ENCODE measurements at regions not wholly inside any gene's neighbourhood (a gene's known extent, or its start where the extent isn't known, plus 50 kb on each side); places are given as distances from the start of the nearest gene placed in this dataset.

DNA sequence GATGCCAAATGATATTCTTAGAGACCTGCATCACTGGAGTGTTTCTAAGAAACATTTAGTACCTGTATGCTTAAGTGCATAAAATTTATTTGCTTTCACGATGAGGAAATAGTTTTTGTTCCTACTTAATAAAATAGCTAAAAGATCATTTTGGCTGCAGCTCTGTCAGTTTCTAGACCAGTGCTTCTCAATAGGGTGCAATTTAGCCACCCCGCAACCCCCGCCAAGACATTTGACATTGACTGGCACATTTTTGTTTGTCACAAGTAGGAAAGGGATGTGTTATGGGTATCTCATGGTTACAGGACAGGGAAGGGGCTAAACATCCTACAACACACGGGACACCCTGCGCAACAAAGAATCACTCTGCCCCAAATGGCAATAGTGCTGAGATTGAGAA is 335.7 kb upstream of the HSF2 start:
- no peak for DNase-seq (ENCODE audit: low spot score)

DNA sequence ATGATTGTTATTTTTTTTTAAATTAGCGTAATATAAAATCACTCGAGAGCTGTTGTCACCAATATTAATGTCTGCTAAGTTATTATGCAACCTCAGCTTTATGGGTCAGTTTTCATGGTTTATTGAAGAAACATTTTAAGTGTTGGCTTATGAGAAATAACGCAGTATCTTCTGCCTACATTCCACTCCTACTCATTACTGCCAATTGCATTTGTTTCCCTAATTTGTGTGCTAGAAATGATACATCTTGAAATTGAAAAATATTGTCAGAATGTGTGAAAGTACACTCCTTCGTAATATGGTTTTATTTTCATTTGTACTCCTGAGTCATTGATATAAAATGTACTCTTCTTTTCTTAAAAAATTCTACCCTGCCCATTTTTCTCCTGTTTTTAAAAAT is 333.3 kb upstream of the HSF2 start:
- no peak for DNase-seq (ENCODE audit: low spot score)

DNA sequence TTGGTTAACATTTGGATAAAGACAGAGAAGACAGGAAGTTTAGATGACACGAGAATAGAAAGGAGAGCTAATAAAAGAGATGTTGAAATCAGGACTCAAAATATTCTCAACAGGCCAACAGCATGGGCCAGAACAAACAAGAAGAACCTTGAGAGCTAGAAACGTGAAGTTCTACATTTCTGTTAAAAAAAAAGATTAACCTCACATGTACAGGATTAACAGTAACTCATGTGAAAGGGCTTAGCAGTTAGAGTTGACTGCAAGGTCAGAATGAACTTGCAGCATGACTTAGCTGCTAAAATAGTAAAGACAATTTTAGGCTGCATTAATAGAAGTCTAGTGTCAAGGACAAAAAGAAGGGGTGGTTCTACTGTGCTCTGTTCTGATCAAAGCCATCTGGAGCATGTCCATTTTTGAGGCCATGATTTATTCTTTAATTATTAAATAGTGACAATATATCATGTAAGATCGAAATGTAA is 331.1 kb upstream of the HSF2 start:
- DNase-seq (ENCODE audit: low spot score), result no peak

DNA sequence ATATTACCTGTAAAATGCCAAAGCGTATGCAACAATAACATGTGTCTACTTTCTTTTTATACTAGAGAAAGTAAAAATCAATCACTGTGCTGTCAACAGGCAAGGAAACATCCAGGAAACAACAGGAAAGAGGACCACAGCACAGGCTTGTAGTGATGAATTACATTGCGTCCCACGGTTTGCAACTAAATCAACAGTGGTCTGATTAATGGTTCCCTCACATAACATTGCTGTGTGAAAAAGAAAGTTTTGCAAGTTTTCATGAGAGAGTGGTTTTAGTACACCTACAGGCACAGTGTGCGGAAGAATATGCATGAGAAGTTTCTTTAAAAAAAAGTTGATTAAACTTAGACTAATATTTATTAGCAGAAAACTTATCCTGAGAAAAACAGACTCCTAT is 329.5 kb upstream of the HSF2 start:
- no peak for DNase-seq (ENCODE audit: low spot score)

DNA sequence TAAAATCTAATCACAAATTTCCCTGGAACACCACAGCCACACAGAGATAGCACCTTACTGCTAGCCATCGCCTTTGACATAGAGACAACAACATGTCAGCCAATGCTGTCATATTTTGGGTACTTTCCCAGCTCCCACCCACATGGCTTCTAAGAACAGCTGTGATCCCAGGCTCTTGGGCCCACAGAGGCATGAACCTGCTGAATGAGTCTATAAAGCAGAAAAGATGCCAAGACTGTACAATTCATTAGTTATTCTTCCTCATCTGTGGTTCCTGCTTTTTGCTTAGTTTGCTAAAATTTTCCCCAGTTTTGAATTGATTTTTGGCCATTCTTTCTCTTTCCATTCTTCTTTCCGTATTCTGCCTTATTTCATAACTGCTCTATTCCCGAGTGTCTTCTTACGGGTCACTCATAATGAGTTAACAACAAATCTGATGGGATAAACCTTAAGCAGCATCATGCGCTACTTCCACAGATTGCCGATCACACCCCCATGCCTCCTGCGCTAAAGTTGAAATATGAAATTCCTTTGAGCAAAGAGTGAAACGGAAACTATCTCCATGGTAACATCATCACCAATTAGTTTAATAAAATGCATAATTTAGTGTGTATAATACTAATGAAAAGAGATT is 327.3 kb upstream of the HSF2 start:
- no peak for DNase-seq (ENCODE audit: low spot score)

DNA sequence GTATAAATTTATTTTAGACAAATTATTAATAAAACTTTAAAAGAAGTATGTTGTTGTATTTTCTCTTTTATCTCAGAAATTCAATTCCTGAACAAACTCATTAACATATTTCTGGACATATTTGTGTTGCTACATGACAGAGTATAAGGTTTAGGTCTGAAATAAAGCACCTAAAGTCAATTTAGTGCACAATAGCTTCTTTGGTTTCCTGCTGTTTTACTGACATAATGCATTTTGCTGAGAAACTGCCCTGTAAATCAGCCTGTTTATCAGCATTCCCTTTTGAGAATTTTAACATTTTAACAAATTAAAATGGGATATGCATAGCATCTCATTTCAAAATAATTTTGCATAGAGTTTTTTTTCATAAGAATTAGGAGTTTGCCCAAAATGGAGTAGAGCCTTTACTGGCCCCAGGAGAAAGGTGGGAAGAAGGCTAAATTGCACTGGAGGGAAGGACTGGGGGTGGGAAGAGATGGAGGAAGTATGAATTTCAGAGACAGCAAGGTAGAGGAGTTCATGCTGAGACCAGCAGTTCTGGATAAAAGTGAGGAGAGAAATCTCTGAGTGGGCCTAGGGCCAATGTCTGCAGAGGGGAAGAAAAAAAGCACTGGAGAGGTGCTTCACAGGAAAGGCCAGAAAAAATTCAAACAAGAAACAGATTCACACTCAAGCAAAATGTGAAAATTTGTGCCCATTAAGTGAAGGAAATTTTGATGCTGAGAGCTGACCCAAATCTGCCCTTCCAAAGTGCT is 324.2 kb upstream of the HSF2 start:
- DNase-seq (ENCODE audit: low spot score), result no peak

DNA sequence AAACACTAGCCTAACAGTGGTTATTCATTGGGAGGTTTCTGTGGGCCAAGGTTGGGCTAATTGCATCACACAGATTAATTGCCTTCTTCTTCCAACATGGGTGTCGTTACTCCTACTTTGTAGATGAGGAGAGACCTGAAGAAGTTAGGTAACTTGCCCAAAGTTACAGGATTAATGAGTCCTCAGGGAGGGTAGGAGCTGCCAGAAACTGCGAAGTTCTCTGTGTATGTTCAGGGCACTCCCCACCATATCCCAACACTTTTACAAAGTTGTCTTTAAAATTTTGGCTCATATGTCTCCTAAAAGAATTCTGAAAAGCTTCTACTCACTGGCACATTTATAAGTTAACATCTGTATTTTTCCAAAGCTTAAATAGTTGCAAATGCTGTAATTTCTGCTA is 323.5 kb upstream of the HSF2 start:
- DNase-seq (ENCODE audit: low spot score), result no peak

DNA sequence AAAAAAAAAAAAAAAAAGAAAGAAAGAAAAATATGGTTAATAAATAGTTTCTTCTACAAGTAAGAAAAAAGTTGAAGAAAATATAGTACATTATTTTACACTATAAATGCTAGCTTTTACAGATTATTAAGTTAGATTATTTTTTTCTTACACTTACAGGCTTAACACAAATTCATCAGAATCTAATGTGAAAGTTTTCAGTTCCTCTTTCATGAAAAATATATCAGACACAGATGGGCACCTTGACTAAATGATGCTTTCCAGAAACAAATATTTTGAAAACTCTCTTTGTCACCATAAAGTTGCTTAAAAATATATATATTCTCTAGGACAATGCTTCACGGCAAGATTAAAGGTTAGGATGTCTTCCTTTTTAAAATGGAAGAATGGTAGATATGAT is 321.8 kb upstream of the HSF2 start:
- DNase-seq (ENCODE audit: low spot score), result no peak

DNA sequence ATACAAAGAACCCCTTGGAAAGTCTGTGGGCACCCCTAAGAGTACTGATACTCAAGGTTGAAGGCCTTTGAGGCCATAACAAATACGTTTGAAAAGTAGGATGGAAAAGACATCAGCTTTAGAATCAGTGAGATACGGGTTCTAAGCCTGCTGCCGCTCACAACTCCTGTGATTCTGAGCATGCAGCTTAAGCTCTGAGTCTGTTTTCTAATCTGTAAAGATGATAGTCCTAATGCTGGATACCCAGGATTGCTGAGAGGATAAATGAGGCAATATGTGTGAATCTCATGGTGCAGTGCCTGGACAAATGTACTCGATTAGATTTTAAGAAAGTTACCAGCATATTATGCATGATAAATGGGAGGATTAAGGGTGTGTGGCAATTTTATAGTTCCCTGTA is 321.0 kb upstream of the HSF2 start:
- DNase-seq (ENCODE audit: low spot score), result no peak

DNA sequence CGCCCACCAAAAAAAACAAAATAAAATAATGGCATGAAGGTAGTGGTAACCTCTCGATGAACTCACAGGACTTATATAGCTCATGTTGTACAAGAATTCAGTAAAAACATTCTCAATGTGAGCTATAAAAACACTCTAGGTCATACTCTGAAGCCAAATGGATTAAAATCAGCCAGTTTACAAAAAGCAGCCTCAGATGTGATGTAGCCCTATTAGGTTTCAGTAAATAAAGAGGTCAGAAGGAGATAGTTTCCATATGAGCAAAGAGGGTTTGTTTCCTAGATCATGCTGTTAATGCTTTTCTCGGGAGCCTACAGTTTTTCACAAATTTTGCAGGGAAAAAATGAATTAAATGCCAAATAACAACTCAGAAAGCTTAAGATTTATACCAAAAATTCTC is 319.5 kb upstream of the HSF2 start:
- no peak for DNase-seq (ENCODE audit: low spot score)

DNA sequence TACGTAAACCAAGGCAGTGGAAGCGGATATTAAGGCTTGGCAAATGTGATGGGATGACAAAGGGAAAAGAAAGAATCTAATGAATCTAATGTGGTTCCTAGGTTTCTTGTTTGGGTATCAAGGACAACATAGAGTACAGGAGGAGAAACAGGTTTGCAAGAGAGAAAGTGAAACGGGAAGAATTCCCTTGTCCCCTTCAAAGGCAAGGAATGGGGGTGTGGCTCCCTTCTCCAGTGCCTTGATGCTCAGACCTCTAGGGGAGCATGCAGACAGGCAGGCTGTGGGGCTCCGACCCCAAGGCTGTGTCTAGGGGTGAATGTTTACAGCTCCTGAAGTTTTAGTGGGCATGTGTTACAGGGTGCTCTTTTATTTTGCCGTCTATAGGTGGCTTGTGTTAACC is 317.5 kb upstream of the HSF2 start:
- DNase-seq (ENCODE audit: low spot score), result no peak

DNA sequence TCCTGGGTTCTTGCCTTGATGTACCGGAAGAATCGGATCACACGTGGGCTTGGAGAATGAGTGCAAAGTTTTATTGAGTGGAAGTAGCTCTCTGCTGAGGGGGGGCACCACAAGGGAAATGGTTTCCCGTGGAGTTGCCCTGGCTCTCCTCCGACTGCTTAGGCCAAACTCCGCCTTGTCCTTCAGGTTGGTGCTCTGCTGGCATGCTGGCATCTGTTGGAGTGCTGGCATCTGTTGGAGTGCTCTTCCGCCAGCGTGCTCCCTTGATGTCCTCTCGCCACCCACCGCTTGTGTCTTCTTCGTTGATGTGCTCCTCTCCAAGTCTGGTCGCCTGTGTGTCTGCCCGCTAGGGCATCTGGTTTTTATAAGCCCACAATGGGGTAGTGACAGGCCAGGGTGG is 317.1 kb upstream of the HSF2 start:
- DNase-seq (ENCODE audit: low spot score), result no peak

DNA sequence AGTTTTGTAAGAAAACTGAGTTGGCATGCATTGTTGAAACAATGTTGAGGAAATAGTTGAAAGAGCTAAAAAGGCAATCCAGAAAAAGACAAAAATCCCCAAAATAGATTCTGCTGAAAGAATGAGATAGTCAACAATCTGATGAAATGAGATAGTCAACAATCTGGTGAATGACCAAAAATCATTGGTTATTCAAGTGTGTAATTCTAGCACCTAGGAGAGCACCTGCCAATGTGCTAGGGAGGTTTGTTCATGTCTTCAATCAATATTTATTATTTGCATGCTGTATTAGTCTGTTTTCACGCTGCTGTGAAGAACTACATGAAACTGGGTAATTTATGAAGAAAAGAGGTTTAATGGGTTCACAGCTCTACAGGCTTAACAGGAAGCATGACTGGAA is 307.1 kb upstream of the HSF2 start:
- DNase-seq (ENCODE audit: low spot score), result no peak

DNA sequence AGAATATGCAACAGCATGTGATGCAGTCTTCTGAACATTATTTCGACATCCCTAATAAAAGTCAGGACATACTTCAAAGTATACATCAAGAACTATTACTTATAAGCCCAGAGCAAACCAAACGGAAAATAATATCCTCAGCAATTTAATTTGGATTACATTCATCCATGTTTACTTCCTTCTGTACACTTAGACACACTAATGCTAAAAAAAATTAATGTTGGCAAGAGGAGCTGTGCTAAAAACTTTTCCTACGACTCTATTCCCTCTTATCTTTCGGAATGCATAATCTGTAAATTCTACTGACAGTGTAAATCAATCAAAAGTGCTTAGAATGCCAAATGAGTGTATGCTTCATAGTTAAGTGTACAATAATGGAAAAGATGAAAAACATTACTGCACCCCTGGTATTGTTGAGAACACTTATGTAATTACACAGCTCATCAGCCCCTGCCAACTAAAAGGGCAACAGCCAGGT is 301.2 kb upstream of the HSF2 start:
- DNase-seq (ENCODE audit: low spot score), result no peak

DNA sequence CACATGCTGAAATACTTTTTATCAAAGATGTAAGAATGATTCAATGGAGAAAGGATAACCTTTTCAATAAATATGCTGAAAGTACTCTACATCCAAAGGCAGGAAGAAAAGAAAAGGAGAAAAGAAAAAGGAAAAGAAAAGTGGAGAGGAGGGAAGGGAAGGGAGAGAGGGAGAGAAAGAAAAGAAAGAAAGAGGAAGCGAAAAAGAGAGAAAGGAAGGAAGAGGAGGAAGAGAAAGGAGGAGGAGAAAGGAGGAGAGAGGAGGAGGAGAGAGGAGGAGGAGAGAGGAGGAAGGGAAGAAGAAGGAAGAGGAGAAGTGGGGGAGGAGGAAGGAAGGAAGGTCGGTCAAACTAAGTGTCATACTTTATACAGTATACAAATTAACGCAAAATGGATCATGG is 297.4 kb upstream of the HSF2 start:
- no peak for DNase-seq (ENCODE audit: low spot score)

DNA sequence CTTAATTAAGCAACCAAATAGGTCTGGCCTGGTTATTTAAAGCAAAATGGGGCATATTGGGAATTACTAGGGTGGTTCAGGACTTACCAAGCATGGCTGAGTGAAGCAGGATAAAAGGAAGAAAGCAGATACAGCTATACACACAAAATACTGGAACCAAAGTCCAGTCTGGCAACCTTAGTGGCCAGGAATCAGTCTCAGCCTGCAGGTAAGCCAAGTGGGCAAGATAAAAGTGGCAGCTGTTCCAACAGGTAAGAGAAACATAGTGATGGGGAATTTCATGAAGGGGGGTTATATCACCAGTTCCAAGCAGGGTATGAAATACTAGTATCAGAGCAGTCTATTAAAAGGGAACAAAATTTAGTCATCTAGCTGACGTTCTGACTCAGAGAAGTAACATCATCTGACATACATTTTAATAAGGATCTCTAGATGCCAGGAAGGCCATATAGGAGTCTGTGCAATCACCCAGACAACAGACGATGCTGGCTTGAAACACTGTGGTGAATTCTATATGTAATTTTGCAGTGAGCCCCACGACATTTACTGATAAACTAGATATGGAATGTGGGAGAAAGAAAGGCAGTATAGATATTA is 292.1 kb upstream of the HSF2 start:
- no peak for DNase-seq (ENCODE audit: low spot score)

DNA sequence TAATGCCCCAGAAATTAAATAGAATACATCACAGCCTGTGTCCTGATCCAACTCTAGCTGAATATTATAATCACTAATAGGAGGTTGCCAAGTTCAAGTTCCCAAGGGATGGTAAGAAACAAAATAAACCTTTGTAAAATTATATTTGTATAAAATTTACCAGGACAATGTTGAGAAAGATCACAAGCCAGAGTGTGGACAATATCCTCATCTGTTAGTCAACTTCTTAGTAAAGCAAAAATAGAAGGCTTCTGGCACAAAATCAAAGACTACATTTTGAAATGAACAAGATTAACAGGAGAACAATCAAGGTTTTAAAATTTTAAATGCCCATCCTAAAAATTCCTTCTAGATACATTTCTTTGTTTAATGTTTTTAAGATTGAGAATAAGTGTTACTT is 290.4 kb upstream of the HSF2 start:
- DNase-seq (ENCODE audit: low spot score), result no peak

DNA sequence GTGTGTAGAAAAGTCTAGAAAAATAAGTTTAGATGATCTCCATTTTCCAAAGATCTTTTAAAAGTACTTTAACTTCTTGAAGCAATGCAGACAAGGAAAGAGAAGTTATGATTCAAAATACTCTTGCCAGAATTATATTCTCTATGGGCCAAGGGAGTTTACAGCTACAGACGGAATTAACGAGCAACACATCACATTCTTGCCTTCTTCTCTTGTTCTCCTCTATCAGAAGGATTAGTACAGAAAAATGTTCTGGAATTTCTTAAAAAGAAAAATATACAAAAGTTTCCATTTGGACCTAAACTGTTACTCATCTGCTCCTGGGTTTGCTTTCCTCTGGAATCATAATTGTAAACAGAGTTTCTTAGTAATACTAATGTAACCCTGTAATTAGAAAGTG is 284.7 kb upstream of the HSF2 start:
- no peak for DNase-seq (ENCODE audit: low spot score)

DNA sequence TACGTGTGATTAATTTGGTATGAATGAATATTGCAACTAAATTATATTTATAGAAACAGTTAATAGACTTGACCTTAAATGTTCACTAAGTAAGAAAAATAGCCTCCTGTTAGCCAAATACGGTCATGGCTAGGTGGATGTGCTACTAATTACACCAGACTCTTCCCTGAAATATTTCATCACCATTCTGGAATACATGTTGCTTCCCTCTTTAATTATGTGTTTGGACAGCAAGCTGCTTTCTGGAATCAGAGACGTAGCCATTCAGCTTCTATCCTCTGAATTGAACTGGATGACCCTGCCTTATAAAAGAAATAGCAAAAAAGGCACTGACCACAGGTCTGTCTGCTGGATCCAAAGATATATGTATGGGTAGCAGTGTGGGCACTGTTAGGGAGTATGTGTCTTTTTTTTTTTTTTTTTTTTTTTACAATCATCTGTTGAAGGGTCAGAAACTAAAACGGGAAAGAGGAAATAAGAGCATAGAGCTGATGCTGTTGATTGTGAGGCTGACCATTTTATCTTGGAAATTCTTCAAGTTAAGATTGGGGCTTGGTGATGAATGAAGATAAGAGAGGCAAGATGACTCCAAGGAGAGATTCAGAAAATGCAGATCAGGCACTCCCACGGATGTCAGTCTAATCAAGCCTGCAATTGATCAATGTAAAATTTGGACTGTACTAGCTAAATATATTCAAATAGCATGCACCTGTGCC is 283.2 kb upstream of the HSF2 start:
- DNase-seq (ENCODE audit: low spot score), result no peak

DNA sequence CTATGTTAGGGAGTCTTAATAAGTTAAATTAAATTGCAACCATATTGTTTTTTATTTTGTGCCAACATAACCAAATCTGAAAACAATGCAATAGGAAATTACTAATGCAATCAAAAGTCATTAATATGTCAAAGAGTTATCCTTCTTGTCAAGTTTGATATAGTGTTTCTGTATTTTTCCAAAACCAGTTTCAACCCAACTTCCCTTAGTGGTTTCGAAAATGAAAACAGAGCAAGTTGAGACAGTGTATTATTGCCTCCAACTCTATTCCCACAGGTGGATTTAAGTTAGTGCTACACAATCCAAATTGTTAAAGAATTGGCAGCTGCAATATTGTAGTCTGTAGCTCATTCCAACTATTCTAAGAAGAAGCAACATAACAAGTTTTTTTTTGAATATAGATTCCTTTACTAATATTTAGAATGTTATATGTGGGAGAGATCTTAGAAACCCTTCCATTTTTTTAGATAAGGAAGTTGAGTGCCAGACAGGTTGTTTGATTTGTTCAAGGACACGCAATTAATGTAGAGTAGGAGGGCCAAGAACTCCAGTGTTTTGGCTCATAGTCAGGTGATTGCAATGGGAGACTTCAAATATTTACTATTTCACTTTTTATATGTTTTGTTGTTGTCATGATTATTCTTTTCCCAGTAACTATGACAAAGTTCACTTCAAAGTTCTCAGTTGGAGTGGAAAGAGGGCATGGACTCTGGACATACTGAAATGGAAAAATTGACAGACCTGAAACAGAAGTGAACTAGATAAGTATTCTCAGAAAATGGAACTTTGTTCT is 282.4 kb upstream of the HSF2 start:
- DNase-seq (ENCODE audit: low spot score), result no peak

DNA sequence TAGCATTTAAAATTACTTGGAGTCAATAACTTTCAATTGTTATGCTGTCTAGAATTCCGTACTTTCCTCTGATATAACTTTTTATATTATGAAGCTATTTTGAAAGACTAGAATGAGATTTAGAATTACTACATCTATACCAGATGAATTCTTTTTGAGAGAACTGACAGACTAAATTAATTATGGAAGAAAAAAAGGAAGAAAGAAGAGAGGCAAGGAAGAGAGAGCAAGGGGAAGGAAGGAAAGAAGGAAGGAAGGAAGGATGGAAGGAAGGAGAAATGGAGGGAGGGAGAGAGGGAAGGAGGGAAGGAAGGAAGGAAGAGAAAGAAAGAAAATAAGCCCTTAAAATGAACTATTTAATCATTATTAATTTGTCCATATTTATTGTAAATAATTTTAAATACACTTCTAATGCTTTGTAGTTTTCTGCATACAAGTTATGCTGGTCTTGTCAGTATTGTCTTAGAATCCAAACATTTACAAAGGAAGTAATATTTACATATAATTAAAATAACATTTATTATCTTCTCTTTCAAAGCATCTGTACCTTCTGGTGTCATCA is 280.4 kb upstream of the HSF2 start:
- DNase-seq (ENCODE audit: low spot score), result no peak

DNA sequence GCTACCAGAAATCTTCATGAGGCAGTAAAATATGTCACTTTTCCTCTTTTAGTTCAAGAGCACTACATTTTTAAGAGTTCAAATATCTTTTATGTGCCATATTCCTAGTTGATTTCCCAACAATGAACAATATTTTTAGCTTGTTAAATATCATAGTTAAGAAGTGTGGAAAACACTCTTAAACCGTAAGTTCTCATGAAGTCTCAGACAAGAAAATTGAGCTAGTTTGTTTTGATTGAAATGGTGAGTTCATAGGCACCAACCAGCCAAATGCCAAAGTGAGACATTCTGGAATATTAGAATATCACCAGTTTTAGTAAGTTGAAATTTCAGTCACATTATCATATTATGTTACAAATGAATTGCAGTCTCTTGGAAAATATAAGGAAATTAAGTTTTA is 277.2 kb upstream of the HSF2 start:
- no peak for DNase-seq (ENCODE audit: low spot score)
